ENCODE measurements at regions not wholly inside any gene's neighbourhood (a gene's known extent, or its start where the extent isn't known, plus 50 kb on each side); places are given as distances from the start of the nearest gene placed in this dataset.

GRCh38 chr6:12648171-12648570, 68.4 kb upstream of the PHACTR1 start:
- Mint-ChIP-seq H3K36me3 (no peaks in the 10 kb centered on the region), H3K9me3 (ENCODE audit: low read depth) (no peaks in the 10 kb centered on the region), H3K27me3 (no peaks in the 10 kb centered on the region), H3K27ac (no peak overlapping the region), H3K4me1 (ENCODE audit: low read depth) (no peaks in the 10 kb centered on the region), H3K4me3 (no peak overlapping the region)

GRCh38 chr6:12649325-12649724, 67.2 kb upstream of the PHACTR1 start:
- no peaks in the 10 kb centered on the region for H3K27me3 Mint-ChIP-seq
- no peaks in the 10 kb centered on the region for H3K36me3 Mint-ChIP-seq
- no peak overlapping the region for H3K27ac Mint-ChIP-seq
- no peaks in the 10 kb centered on the region for H3K4me1 Mint-ChIP-seq (ENCODE audit: low read depth)
- H3K4me3 Mint-ChIP-seq, result no peak overlapping the region
- no peaks in the 10 kb centered on the region for H3K9me3 Mint-ChIP-seq (ENCODE audit: low read depth)

- Mint-ChIP-seq H3K9me3 (ENCODE audit: low read depth) (no peaks in the 10 kb centered on the region), H3K4me3 (no peak overlapping the region), H3K4me1 (ENCODE audit: low read depth) (peaks cover 13% of the 10 kb centered on the region), H3K27ac (no peak overlapping the region), H3K27me3 (no peaks in the 10 kb centered on the region), H3K36me3 (no peaks in the 10 kb centered on the region)
Observed at GRCh38 chr6:12653486-12653885, 63.1 kb upstream of the PHACTR1 start.

GRCh38 chr6:12654107-12654506, 62.5 kb upstream of the PHACTR1 start:
- H3K36me3 Mint-ChIP-seq, result no peaks in the 10 kb centered on the region
- H3K9me3 Mint-ChIP-seq (ENCODE audit: low read depth), result no peaks in the 10 kb centered on the region
- H3K4me1 Mint-ChIP-seq (ENCODE audit: low read depth), result peaks cover 13% of the 10 kb centered on the region
- H3K4me3 Mint-ChIP-seq, result no peak overlapping the region
- H3K27ac Mint-ChIP-seq, result no peak overlapping the region
- H3K27me3 Mint-ChIP-seq, result no peaks in the 10 kb centered on the region

GRCh38 chr6:12654514-12654913, 62.1 kb upstream of the PHACTR1 start:
- Mint-ChIP-seq H3K9me3 (ENCODE audit: low read depth) (no peaks in the 10 kb centered on the region), H3K27me3 (no peaks in the 10 kb centered on the region), H3K4me1 (ENCODE audit: low read depth) (peaks cover 13% of the 10 kb centered on the region), H3K36me3 (no peaks in the 10 kb centered on the region), H3K27ac (no peak overlapping the region), H3K4me3 (no peak overlapping the region)

GRCh38 chr6:12656906-12657305, 59.7 kb upstream of the PHACTR1 start:
- no peak overlapping the region for H3K27ac Mint-ChIP-seq
- no peak overlapping the region for H3K4me3 Mint-ChIP-seq
- H3K9me3 Mint-ChIP-seq (ENCODE audit: low read depth), result no peaks in the 10 kb centered on the region
- H3K27me3 Mint-ChIP-seq, result peaks cover 3% of the 10 kb centered on the region
- peaks cover 13% of the 10 kb centered on the region for H3K4me1 Mint-ChIP-seq (ENCODE audit: low read depth)
- H3K36me3 Mint-ChIP-seq, result no peaks in the 10 kb centered on the region

GRCh38 chr6:12657884-12658283, 58.7 kb upstream of the PHACTR1 start:
- Mint-ChIP-seq H3K27me3 (peaks cover 3% of the 10 kb centered on the region), H3K4me3 (no peak overlapping the region), H3K27ac (no peak overlapping the region), H3K9me3 (ENCODE audit: low read depth) (no peaks in the 10 kb centered on the region), H3K4me1 (ENCODE audit: low read depth) (peaks cover 13% of the 10 kb centered on the region), H3K36me3 (no peaks in the 10 kb centered on the region)

- no peak overlapping the region for H3K27ac Mint-ChIP-seq
- H3K9me3 Mint-ChIP-seq (ENCODE audit: low read depth), result no peaks in the 10 kb centered on the region
- H3K27me3 Mint-ChIP-seq, result peaks cover 3% of the 10 kb centered on the region
- H3K36me3 Mint-ChIP-seq, result no peaks in the 10 kb centered on the region
- H3K4me3 Mint-ChIP-seq, result no peak overlapping the region
- H3K4me1 Mint-ChIP-seq (ENCODE audit: low read depth), result peaks cover 3% of the 10 kb centered on the region
Observed at GRCh38 chr6:12661432-12662089, 55.0 kb upstream of the PHACTR1 start.
